Brain microvascular endothelial cell (primary cell): ENCODE measurements at regions not wholly inside any gene's neighbourhood (a gene's known extent, or its start where the extent isn't known, plus 50 kb on each side); places are given as distances from the start of the nearest gene placed in this dataset.

ENCODE experiments used
- DNase-seq: peaks from one replicate; pipeline ENCODE4 v3.0.0-alpha.2; 2020
- H3K27ac ChIP-seq: fragments of 250-450 bp; sonication (Bioruptor Pico); 2 replicates; pipeline ENCODE4 v1.5.1; 2020; ENCODE audit warnings: mild to moderate bottlenecking, moderate library complexity
- H3K27me3 ChIP-seq: fragments of 250-450 bp; sonication (Bioruptor Pico); replicated peaks from 2 replicates; pipeline ENCODE4 v1.5.1; 2020; ENCODE audit warnings: mild to moderate bottlenecking
- H3K36me3 ChIP-seq: fragments of 250-450 bp; sonication (Bioruptor Pico); replicated peaks from 2 replicates; pipeline ENCODE4 v1.5.1; 2020; ENCODE audit warnings: mild to moderate bottlenecking
- H3K4me3 ChIP-seq: 2 replicates; pipeline ENCODE4 v1.5.1; 2011; ENCODE audit warnings: low read depth, mild to moderate bottlenecking, control low read depth, low read length, moderate library complexity
- in situ Hi-C: cut with HindIII; loops from 2 replicates; pipeline ENCODE4 v1.10.0; 2017; ENCODE audit warnings: low sequenced_read_pairs, low pct_ligation_motif_present
- TF ChIP-seq, protein P1 (sequence below): IDR thresholded peaks from 2 replicates; pipeline ENCODE4 v1.5.1; 2011; ENCODE audit warnings: low read depth, mild to moderate bottlenecking, moderate library complexity, low read length, control low read depth, inconsistent platforms; ENCODE audit errors: missing control alignments

DNA sequence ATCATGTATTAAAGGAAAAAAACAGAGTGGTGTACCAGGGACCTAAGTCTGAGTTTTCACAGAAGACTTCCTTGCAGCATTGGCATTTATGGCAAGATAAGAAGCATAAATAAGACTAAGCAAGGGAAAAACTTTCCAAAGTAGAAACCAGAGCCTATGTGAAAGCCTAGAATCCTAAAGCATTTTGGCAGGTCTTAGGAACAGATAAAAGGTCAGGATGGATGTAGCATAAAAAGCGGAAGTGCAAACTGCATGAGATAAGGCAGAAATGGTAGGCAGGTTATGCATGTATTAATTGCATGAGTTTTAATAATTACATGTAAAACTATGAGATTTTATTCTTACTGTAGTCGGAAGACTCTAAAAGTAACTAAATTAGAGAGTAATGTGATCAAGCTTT, 596.5 kb downstream of the SUCLG1 start:
- Histone ChIP-seq H3K4me3 (no peak overlapping the region), H3K36me3 (no peaks in the 10 kb centered on the region), H3K27ac (no peak overlapping the region), H3K27me3 (no peaks in the 10 kb centered on the region)
- in situ Hi-C loops, result no loop called here
- DNase-seq, result no peak
- TF ChIP-seq, protein P1, sequence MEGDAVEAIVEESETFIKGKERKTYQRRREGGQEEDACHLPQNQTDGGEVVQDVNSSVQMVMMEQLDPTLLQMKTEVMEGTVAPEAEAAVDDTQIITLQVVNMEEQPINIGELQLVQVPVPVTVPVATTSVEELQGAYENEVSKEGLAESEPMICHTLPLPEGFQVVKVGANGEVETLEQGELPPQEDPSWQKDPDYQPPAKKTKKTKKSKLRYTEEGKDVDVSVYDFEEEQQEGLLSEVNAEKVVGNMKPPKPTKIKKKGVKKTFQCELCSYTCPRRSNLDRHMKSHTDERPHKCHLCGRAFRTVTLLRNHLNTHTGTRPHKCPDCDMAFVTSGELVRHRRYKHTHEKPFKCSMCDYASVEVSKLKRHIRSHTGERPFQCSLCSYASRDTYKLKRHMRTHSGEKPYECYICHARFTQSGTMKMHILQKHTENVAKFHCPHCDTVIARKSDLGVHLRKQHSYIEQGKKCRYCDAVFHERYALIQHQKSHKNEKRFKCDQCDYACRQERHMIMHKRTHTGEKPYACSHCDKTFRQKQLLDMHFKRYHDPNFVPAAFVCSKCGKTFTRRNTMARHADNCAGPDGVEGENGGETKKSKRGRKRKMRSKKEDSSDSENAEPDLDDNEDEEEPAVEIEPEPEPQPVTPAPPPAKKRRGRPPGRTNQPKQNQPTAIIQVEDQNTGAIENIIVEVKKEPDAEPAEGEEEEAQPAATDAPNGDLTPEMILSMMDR, result no peak

DNA sequence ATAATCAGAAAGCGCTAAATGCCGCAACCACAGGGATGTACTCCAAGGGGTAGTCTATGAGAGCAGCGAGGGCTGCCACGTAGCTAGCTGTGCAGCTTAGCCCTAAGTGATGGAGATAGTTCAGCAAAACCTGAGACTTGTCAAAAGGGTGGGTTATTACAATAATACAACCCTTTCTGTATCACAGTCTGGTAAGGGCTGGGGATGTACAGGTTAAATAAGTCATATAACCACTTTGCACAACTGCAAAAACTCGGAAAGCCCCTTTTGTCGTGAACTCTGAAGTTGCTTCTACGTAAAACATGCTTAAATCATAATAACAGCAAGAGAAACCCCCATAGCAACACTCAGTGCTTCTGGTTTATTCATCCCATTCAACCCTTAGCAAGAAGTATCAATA, 598.8 kb downstream of the SUCLG1 start:
- in situ Hi-C loops, result no loop called here

DNA sequence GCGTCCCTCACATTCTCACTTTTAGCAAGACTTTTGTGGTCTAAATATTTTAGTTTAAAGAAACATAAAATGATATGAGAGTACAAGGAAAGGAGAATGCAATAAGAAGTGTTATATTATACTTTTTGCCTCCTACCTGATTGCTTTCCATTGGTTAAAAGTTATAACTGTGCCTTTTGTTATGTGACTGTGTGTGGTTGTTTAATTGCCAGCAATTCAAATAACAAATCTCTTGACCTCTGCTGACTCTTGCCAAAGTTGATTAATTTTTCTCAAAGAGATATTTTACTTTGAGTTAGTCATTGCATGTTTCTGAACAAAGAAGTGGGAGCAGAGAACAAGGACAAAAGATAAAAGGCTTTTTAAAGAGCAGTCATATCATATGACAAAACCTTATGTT, 599.5 kb downstream of the SUCLG1 start:
- H3K4me3 ChIP-seq, result no peak overlapping the region
- TF ChIP-seq, protein P1, result no peak
- H3K27ac ChIP-seq, result no peak overlapping the region
- DNase-seq, result no peak
- H3K27me3 ChIP-seq, result no peaks in the 10 kb centered on the region
- no peaks in the 10 kb centered on the region for H3K36me3 ChIP-seq
- in situ Hi-C loops, result no loop called here

More for the DNA sequence above, 598.8 kb downstream of the SUCLG1 start:
- no peaks in the 10 kb centered on the region for H3K27me3 ChIP-seq
- TF ChIP-seq, protein P1, result no peak
- no peak overlapping the region for H3K4me3 ChIP-seq
- H3K36me3 ChIP-seq, result no peaks in the 10 kb centered on the region
- DNase-seq, result no peak
- H3K27ac ChIP-seq, result no peak overlapping the region

DNA sequence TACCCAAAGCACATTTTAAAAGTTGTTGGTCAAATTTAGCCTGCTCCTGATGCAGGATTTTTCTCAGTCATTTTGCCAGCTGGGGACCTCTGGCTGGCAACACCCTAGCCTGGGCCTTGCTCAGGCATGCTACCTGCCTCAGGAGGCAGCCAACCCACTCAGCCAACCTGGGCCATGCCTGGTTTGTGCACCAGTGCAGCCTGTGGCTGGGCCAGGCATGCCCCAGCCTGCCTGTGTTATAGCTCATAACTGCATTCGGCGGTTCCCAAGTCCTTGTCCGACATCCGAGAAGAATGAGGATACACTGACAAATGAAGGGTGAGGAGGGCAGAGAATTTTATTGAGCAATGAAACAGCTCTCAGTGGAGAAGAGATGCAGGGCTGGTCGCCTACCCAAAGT, 608.0 kb downstream of the SUCLG1 start:
- TF ChIP-seq, protein P1, result no peak
- no peak overlapping the region for H3K27ac ChIP-seq
- in situ Hi-C loops, result no loop called here
- DNase-seq, result no peak
- no peaks in the 10 kb centered on the region for H3K36me3 ChIP-seq
- H3K4me3 ChIP-seq, result no peak overlapping the region
- H3K27me3 ChIP-seq, result no peaks in the 10 kb centered on the region

DNA sequence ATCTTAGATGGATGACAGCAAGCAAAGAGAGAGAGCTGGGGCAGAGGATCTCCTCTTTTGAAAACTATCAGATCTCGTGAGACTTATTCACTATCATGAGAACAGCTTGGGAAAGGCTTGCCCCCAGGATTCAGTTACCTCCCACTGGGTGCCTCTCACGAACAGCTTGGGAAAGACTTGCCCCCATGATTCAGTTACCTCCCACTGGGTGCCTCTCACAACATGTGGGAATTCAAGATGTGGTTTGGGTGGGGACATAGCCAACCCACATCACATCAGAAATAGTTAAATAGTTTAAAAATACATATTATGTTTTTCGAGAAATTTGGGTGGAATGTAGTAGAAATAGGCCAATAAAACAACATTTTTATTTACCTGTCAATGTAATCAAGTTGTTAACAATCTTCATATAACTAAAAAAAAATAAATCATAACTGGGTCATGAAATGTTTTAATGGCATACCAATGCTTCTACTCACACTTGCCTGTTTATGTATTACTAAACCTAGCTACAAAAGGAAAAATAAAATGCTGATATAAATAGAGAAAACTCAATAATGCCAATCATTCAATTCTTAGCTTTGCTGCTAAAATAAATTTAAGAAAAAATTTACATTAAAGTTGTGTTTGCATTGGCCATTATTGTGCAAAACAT, 608.9 kb downstream of the SUCLG1 start:
- in situ Hi-C loops, result no loop called here
- peak; percentile 19 for DNase-seq
- Histone ChIP-seq H3K4me3 (no peak overlapping the region), H3K27me3 (no peaks in the 10 kb centered on the region), H3K36me3 (no peaks in the 10 kb centered on the region), H3K27ac (no peak overlapping the region)
- TF ChIP-seq, protein P1, result no peak

DNA sequence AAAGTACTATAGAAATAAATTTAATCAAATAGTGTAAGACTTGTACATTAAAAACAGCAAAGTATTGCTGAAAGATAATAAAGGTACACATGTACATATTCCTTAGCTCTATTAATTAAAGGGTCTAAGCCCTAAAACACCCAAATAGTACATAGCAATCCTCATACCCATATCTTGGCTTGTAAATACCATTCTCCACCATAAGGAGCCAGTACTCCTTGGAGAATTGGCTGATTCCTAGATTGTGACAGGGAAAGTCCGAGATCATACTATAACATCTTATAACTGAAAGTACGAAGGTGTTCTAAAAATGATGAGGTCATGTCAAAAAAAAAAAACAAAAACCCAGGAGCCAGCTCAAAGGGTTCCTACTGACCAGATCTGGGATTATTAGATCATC, 614.6 kb downstream of the SUCLG1 start:
- in situ Hi-C loops, result no loop called here

More for the DNA sequence above, 614.6 kb downstream of the SUCLG1 start:
- DNase-seq, result no peak
- Histone ChIP-seq H3K27ac (no peak overlapping the region), H3K27me3 (no peaks in the 10 kb centered on the region), H3K36me3 (no peaks in the 10 kb centered on the region), H3K4me3 (no peak overlapping the region)
- TF ChIP-seq, protein P1, result no peak
